COLO668 (cell line): ENCODE measurements at regions not wholly inside any gene's neighbourhood (a gene's known extent, or its start where the extent isn't known, plus 50 kb on each side); places are given as distances from the start of the nearest gene placed in this dataset.

Experiments
- DNase-seq: peaks from one replicate; lab custom pipeline; 2025; ENCODE audit not compliant: unreplicated experiment; lab: John Stamatoyannopoulos, UW

DNA sequence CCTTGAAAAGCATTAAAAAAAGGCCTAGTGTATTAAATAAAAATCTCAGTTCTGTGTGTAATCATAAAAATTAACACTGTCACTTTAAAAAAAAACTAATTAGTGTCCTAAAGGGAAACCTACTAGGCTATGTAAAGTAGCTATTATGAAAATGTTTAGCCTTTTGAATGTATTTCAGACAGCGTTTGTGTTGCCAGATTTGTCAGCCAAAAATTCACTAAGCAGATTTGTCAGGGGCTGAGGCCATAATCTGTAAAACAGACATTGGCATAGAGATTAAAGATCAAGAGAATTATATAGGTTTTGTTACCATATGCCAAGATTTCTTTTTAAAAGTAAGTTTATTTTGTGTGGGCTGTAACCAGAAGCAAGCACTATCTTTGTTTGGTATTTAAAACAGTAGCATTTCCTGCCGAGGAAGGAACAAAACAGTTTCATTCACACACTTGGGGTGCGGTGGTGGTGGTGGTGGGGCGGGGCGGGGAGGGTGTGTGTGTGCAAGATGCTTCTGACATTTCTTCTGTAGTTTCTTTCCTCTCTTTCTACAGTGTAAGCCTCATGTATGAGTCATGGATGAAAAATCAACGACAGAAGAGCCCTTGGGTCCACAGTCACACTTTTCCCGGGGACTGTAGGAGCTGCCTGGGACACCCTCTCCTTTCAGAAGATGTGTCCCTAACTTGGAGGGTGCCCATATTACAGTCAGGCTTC, 328.5 kb upstream of the FANCL start:
- DNase-seq, result no peak

DNA sequence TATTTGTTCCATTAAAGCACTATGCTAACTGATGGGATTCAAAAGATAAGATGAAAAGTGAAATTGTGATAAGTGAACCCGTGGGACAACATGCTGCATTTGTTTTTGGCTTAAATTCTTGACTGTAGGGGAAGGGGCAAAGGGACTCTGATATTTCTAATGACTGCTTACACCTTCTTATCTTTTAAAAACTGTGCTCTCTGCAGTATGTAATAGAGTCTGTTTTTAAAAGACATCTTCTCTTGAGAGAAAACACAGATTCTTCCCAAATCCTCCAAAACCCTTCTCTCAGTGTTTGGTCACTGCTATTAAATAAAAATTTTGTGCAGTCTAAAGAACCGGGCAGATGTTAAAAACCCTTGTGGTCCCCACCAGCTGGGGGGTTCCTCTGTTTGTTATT, 327.8 kb upstream of the FANCL start:
- no peak for DNase-seq

DNA sequence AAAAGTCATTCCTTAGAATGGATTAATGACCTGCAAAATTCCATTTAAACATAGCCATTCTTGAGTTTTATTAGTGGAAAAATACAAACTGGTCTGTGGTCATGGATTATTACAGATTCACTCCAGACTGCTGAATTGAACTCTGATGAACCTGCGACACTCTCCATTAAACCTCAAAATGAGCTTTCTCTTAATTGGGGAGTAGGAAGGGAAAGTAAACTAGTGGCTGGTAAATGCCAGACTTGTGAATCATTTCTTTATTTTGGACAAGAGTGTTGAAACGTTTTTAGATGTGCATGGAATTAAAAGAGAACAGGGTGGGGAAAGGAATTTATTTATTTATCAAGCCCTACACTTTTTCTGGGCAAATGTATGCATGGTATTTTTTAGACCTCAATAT, 321.2 kb upstream of the FANCL start:
- no peak for DNase-seq

DNA sequence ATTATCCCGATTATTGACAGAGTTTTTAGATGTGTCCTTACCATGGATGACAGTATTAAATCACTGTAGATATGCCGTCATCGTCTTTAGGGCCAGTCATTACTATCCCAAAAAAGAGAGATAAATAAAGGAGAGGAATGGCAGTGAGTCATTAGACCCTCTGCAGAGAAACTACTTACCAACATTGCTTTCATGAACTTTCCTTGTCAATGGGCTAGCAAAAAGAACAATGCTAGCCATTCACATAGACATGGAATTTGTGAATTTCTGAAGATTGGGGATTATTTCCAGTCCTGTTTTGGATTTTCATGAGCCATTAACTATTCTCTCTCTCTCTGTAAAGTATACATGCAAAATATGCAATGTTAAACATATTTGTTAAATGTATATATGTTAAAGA, 319.4 kb upstream of the FANCL start:
- no peak for DNase-seq

DNA sequence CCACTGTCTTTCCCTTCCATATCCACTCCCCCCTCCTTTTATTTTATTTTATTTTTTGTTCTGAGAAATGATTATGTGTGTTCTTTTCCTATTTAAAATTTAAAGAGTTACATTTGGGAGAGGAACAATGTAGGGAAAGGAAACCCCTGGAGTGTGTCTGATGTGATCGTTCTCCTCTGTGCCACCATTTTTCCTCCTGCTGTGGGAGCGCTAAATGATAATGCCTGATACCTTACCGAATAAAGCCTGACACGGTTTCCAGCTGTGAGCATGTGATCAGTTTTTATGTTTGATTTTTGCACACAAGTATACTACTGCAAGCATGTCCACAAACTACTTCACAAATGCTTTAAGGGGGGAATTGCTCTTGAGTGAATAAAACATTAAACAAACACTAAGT, 317.8 kb upstream of the FANCL start:
- no peak for DNase-seq

DNA sequence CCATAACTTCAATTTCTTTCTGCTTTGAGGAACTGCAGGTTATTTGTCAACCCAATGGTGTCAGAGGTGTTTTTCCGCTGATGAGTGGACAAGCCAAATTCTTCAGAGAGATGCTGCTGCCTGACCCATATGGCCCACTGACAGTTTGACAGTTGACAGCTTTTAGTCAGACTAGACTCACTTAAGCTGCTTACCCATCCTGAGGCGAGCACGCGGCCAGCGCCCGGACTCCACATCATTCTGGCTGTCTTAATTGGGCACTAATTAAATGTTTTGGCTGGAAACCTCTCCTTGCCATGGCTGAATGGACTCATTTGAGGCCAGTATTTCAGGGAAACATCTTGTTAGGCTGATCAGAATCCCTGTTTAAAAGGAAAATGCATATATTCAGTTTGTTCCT, 316.1 kb upstream of the FANCL start:
- DNase-seq, result no peak

DNA sequence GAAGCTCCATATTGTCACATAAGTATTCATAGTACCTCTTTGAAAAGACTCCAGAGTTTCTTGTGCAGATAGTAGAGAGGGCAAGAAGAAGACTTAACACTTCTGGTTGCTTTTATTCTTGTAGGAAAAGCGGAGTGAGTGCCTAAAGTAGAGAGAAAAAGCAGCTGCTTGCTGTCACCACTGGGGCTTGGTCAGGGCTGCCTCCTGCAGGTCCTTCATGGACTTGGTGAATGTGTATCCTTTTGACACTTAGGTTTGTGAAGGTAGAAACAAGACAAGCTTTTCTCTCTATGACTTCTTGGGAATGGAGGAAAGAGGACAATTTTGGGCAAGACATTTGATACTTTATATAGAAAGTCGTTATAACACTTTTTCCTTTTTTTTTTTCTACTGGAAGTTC, 312.8 kb upstream of the FANCL start:
- peak; percentile 30 for DNase-seq

DNA sequence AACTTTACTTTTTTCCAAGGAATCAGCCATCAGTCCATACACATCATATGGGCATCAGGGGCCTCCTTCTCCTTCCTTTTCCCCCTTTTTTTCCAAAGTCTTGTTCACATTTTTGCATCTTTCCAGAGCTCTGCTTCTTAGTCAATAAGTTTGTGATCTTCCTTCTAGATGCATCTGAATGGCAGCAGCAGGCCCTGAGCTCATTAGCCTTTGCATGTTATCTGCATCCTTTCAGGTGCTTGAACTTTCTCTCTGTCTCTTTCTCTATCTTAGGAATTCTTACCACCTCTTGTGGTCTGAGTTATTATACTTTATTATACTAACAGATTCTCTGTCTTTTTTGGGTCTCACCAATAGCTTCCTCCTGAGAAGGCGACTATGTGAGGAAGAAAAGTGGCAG, 312.4 kb upstream of the FANCL start:
- no peak for DNase-seq

DNA sequence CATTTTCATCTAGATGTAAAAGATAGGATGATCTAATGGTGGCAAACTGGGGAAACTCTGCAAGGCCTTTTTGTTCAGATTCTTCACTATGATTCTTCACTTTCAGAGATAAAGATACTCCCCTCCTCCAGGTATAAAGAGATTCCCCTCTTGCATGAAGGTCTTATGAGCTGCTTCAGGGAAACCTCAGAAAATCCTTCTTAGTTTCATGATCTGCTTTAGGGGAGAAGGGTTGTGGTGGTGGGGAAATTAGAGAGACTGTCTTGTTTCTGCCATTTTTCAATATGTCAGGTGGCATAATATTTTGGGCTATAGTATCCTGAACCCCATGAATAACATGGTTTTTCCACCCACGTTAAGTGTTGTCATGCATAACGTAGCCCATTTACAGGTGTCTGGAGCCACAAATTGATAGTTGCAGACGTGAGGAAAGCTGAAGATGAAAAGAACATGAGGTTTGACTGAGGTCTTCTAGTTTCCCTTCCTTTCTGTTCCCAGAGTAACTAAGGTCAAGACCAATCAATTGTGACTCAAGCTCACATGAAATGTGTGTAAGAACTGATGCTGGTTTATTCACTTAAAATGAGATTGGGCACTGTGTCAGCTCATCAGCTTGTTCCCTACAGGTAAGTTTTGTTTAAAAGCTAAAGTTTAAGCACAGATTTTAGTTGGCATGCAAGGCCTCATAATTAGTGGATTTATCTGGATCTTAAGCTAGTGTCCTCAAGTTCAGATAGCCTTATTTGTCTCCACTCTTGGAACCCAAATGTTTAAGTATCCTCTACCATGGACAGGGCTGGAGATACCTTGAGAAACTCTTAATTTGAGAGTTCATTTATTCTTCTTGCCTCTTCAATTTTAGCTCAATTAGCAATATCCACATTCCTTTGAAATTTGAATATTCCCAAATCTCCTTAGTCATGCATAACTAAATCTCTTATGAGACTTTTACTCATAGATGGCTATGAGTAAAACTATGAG, 304.5 kb upstream of the FANCL start:
- no peak for DNase-seq

DNA sequence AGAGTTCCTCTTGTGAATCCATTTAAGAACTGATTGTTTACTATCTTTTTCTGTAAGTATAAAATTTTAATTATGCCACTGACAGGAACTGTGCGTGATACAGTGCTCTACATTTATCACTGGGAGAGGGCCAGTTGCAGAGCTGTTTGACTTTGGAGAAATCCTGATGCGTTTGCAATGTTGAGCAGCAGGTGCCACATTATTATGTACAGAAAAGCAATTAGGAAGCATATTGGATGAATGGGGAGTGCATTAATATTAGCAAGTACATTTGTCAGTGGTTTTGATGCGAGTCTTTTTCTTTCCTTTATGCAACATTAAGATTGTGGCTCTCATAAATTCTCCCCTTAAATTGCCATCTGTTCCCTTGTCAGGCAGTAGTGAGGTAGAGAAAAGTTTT, 302.3 kb upstream of the FANCL start:
- DNase-seq, result no peak

DNA sequence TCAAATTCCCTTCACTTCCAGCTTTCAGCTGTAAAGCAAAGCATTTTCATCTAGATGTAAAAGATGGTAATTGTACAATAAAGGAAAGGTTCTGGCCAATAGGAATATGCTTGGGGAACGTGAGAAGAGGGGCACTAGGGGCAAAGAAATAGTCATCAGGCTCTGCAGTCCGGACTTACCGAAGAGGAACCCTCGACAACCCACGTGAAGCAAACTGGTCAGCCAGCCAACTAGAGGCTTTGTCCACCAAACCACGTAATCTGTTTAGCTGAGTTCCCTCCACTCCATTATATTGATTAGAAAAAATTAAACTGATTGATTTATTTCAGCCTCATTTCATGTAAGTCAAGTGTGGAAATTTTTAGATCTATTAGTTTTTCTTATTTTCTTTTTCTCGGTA, 300.4 kb upstream of the FANCL start:
- DNase-seq, result no peak

DNA sequence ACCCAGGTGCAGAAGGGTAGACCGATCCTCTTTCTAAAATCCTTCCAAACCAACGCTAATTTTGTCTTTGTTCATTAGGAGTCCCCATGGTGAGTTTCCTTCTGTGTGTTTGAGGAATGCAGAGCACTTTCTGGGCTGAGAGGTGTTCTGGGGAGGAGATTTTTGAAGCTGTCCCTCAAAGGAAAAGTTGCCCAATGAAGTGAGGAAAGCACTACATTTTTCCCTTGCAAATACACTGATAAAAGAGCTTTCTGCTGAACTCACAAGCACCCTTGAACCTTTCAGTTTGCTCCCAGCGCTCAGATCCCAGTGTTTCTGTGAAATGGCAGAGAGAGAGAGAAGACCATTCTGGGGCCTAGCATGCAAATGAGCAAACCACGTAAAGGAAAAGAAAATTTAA, 299.6 kb upstream of the FANCL start:
- no peak for DNase-seq

DNA sequence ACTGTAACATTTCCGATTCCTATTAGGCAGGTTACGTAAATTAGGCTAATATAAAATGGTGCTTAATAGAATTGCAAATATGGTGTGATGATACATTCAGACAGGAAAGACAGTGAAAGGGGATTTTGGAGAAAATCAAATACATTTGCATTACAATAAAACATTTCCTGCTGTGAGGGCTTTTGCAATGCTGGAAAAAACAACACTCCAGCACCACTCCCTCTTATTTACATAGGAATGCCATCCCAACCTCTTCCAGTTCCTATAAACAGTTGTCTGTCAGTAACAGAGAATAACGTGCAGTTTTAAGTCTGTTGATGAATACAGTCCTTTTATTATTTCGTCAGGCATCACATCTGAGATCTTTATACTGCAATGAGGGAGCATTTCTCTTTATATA, 298.8 kb upstream of the FANCL start:
- DNase-seq, result no peak

DNA sequence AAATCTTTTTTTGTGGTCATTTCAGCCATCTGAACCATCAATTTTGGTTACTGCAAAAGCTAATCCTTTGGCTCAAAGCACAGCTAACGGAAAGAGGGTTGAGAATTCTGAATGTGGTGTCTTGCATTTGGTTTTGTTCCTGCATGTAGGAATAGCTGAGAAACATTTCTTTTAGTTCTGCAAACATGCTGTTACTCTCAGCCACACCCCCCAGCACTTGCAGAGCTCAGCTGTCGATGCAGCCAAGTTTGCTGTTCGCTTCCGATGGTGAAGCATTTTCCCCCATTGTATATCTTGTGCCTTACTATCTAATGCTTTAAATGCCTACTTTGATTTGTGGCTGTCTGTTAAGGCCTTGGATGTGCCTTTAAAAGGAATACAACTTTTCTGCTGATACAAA, 294.9 kb upstream of the FANCL start:
- no peak for DNase-seq

DNA sequence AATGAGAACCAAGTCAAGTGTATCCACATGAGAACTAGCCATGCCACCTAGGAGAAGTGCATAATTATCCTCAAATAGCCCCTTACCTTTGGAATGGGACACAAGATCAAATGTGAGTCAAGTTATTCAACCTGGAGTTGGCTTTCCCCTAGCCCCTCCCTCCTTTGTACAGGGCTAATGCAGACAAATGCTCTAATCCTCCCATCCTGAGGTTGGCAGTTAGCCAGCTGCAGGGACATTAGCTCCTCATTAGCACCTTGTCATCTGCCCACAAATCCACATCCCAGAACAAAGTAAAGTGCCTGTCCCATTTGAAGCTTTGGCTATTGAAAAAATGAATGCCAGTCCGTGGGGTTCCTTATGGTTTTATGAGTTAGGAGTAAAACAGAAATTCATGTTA, 294.1 kb upstream of the FANCL start:
- peak; percentile 89 for DNase-seq

DNA sequence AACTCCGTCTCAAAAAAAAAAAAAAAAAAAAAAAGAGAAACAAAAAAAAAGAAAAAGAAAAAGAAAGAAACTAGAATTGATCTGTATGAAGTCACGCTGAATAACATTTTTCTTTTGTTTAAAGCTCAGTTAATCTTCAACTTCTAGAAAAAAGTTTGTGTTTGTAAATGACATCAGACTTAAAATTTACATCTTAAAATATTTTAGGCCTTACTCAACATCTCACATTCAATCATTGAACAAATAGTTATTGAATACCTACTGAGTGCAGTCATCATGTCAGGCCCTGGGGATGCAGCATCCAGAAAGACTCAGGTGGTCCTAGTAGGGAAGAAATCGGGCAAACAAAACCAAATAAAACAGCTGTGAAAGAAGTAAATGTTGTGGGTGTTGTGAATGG, 292.3 kb upstream of the FANCL start:
- DNase-seq, result no peak

DNA sequence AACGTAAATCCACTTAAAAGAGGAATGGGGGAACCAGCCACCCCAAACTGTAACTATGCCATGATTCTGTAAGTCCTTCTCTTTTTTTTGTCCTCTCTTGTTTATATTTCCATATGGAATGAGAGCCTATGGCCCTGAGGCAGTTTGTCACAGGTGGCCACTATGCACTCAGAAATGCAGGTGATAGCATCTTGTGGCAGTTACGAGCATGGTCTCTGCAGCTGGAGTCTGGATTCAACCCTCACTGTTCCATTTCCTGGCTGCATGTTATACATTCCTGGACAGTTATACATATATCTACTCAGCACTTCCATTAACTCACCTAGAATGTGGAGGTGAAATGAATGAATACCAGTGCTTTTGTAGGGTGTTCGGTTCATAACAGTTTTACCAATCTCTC, 291.5 kb upstream of the FANCL start:
- peak; percentile 26 for DNase-seq

DNA sequence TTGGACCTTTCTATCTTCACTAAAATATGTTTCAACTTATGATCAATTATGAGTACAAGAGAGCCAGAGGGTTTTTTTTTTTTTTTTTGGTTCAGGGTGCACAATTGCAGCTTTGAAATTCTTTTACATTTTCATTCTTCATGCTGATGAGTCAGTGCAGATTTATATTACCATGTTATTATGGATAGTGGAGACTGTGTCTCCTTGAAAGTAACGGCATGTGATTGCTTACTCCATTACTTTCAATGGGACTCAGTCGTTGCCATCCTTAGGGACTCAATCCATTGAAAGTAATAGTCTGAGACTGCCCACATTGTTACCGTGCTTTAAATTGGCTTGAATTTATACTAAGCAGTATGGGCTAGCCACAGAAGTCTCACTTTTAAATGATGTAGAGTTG, 286.5 kb upstream of the FANCL start:
- no peak for DNase-seq

DNA sequence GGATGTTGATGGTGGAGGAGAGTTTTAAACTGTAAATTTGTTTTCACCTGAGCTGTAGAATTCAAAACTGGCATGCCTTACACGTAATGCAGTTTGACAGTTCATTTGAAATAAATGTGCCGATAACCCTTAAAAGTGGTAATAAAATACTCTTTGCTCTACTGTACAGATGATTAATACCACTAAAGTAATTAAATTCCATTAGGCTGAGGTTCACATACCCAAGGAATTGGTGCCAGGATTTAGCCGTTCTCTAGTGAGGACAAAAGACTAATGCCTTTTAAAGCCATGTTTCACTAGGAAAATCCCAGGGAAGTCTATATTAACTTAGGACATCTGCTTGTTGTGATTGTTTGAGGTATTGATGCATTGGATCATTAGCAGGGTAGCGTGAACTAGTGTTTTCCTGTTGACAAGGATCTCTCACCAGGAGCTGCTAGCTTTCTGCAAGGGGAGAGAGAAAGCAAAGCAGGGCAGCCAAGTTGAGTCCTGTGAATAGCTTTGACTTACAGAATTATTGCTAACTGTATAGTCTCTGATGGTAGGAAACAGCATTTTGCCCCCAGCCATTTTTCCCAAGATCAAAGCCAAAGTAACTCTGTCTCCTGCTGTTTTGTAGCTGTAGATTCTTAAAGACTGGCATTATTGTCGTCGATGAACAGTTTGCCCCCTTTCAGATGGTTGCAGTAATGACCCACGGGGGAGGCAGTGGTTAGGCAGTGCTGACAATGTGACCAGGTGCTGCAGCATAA, 280.9 kb upstream of the FANCL start:
- DNase-seq, result peak; percentile 33

DNA sequence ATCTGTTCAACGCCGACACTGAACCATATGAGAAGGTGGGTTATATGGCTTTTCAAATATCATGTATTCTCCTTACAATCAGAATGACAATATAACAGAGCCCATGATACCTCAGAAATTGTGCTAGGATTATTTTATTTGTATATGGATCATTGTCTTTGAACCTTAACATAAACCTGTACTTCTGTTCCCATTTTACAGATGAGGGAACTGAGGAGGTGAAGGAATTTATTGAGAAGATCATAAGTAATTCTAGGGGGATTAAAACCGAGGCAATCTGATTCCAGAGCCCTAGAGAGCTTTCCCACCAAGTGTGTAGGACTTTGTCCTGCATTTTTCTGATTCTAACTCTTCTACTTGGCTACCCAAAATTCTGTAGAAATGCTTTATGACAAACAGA, 279.8 kb upstream of the FANCL start:
- no peak for DNase-seq

DNA sequence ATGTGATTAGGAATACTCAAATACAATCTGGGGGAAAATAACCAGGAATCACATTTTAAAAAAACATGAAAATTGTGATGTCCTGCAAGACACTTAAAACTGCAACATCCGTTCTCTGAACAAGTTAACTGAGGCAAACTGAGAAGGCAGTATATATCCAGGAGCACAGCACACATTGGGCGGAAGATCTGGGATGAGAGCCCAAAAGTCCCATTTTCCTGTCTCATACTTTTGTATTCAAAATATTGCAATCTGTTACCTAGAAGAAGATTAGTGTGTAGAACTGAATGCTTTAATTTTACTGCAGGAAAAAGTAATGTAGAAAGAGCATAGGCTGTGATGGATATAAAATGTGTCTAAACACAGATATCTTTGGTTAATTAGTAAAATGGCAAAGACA, 276.8 kb upstream of the FANCL start:
- DNase-seq, result no peak

DNA sequence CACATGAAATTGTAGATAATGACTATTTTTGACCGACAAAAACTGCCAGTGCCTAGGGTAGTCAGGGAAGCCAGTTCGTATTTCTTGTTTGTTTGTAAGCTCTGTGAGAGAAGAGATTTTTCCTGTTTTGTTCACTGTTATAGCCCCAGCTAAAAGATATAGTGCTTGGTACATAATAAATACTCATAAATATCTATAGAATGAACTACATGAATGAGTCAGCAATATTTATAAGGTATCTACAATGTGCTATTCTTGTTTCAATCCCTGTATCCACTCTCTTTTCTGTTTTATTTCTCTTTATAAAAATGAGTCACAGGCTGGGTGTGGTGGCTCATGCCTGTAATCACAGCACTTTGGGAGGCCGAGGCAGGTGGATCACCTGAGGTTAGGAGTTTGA, 275.6 kb upstream of the FANCL start:
- DNase-seq, result no peak
